HG03159 (cell line): ENCODE measurements at regions not wholly inside any gene's neighbourhood (a gene's known extent, or its start where the extent isn't known, plus 50 kb on each side); places are given as distances from the start of the nearest gene placed in this dataset.
"Not testable (repeated sequence)": the region's sequence is repeated elsewhere in the genome, so short reads cannot be mapped to it uniquely, and the experiment has no call there.

ENCODE experiments used
- ATAC-seq: cut with Tn5 transposase; IDR thresholded peaks from one replicate; pipeline ENCODE4 v1.9.1; 2021; ENCODE audit warnings: mild to moderate bottlenecking, moderate library complexity; ENCODE audit not compliant: unreplicated experiment

DNA sequence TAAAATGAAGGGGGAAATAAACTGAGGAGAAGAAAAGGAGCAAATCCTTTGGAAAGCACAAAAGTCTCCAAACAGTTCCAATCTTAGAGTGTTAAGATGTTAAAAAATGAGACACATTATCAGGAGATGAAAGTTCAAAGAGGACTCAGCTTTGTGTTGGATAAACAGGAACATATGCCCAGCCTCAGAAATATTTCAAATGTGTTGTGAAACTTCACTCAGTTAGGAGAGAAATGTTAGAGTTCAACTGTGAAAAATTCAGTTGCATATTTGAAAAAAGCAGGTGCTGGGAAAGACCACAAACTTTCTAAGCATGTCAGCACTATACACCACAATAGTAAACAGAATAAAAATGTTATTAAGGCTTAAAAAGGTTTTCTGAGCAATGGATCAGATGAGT lies 136.8 kb upstream of the PRKD1 start:
- ATAC-seq = no peak

DNA sequence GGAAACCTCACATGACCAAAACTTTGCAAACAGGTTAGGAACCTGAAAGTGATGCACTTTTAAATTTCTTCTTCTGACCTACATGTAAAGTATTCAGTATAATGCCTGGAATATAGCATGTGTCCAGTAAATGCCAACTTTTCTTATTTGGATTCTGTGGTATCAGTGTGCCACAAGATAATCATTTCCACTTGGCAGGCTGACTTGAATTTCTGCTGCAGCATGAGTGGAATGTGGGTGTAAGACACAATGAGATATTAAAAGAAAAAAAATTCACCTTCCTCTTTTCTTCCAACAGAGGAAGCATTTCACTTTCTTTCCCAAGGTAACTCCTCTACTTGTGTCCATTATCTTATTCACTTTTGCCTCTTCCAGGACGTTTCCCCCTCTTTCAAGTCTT lies 141.9 kb upstream of the PRKD1 start:
- ATAC-seq = no peak

DNA sequence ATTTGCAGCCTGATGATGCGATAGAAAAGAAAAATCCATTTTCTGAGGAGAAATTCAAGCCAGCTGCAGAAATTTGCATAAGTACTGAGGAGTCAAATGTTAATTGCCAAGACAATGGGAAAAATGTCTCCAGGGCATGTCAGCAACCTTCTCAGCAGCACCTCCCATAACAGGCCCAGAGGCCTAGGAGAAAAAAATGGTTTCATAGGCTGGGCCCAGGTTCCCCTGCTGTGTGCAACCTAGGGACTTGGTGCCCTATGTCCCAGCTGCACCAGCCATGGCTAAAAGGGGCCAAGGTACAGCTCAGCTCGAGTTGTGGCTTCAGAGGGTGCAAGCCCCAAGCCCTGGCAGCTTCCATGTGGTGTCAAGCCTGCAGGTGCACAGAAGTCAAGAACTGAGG lies 144.8 kb upstream of the PRKD1 start:
- ATAC-seq = not testable (repeated sequence)

- ATAC-seq = no peak
These were observed 150.3 kb upstream of the PRKD1 start for GRCh38 chr14:30077946-30078345.

GRCh38 chr14:30078811-30079402 lies 151.3 kb upstream of the PRKD1 start:
- ATAC-seq = no peak

DNA sequence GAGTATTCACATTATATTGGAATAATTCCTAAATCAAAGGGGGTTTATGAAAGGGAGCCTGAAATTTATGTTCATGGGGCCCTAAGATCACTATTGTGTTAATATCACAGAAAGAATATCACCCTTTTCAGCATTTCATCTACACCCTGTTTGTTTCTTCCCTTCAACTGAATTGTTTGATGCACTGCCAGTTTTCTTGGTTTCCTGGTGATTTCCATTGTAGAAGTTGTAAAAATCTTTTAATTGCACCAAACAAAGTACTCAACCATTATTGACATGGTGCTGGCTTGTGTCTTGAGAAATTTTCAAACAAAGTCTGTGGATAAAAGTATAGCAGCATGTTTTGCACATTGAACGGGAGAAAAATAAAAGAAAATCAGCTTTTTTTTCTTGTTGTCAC lies 154.8 kb upstream of the PRKD1 start:
- no peak for ATAC-seq

GRCh38 chr14:30084811-30085210 lies 157.2 kb upstream of the PRKD1 start:
- ATAC-seq = no peak

DNA sequence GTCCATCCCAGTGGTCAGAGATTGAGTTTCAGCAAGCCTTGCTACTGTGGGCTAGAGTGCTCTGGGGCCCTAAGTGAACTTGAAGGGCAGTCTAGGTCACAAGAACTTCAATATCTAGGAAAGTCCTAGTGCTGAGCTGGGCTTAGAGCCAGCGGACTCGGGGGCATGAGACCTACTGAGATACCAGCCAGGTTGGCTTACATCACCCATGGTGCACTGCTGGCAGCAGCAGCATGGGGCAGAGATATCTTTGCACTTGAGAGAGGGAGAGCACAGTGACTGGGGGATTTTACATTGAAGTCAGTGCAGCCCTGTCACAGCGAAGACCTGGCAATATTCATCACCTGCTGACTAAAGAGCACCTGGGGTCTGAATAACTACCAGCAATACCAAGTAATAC lies 158.3 kb upstream of the PRKD1 start:
- ATAC-seq = no peak

DNA sequence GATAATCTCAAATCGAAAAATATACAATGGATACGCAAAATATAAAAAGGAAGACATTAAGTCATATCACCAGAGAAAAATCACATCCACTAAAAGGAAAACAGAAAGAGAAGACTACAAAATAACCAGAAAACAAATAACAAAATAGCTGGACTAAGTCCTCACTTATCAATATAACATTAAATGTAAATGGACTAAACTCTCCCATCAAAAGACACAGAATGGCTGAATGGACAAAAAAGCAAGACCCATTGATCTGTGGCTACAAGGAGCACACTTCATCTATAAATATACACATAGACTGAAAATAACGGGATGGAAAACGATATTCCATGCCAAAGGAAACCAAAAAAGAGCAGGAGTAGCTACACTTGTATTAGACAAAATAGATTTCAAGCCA lies 161.0 kb upstream of the PRKD1 start:
- ATAC-seq = no peak

GRCh38 chr14:30108975-30109700 lies 181.5 kb upstream of the PRKD1 start:
- ATAC-seq = no peak

GRCh38 chr14:30114051-30114450 lies 186.4 kb upstream of the PRKD1 start:
- ATAC-seq = no peak

DNA sequence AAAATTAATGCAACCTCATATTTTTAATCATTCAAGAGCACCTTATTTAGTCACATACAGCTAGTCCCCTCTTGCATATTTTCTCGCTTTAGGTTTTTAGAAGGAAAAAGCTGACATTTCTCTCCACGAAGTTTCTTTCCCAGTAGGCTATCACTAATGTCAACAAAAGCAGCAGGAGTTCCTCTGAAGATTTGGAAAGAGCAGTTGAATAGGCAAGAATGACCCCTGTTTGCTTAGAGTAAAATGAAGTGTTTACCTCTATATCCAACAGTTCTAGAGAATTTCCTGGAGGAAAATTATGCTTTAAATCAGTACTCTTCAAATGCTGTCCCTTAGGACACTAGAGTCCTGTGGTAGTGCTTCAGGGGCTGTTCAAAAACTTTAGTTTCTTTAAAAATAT lies 188.1 kb upstream of the PRKD1 start:
- no peak for ATAC-seq

GRCh38 chr14:30118992-30119640 lies 191.5 kb upstream of the PRKD1 start:
- ATAC-seq = no peak

- ATAC-seq = no peak
These were observed 197.8 kb upstream of the PRKD1 start for GRCh38 chr14:30125322-30125979.

DNA sequence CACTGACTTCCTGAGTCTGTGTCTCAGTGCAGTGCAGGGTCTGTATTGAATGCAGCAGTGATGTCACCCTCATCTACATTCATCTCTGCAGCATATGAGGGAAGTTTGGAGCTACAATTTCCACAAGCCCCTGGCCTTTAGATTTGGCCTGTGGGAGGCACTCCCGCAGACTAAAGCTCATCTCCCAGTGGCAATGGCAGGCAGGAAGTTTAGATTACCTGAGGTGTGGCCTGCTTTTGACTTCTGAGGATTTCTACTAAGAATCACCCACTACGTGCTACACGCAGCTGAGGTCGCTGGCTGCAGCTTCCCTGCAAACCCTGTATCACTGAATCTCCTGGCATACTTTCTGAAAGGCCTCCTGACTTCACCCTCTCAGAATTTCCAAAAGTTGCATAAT lies 202.2 kb upstream of the PRKD1 start:
- ATAC-seq = no peak

- no peak for ATAC-seq
These were observed 204.0 kb upstream of the PRKD1 start for GRCh38 chr14:30131581-30132097.

DNA sequence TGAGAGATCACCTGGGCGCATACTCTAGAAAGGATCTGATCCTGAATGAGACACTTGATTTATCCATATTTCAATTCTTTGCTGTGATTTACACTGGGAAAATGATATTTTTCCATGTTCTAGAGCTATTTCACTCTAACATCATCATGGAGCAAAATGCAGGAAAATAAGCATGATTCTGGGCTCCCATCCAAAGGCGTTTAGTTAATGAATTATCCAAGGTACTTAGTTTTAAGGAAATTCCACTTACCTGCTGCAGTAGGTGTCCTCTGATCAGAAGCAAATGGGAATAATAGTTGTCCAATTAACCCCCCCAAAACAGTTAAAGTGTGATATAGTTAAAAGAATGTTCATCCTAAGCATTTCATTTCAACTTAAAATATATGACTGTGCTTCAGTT lies 204.5 kb upstream of the PRKD1 start:
- no peak for ATAC-seq

- ATAC-seq = no peak
These were observed 207.3 kb upstream of the PRKD1 start for GRCh38 chr14:30134936-30135335.

GRCh38 chr14:30138567-30138966 lies 210.9 kb upstream of the PRKD1 start:
- ATAC-seq = no peak

DNA sequence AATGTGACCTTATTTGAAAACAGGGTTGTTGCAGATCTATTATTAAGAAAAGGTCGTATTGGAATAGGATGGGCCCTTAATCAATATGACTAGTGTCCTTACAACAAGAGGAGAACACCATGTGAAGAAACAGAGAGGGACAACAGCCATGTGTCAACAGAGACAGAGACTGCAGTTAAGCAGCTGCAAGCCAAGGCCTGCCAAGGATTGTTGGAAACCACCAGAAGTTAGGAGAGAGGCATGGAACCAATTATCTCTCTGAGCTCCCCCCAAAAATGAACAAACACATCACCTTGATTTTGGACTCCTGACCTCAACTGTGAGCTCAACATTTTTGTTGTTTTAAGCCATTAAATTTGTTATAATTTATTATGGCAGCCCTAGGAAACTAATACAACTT lies 214.6 kb upstream of the PRKD1 start:
- no peak for ATAC-seq

GRCh38 chr14:30143627-30144026 lies 216.0 kb upstream of the PRKD1 start:
- ATAC-seq = no peak

DNA sequence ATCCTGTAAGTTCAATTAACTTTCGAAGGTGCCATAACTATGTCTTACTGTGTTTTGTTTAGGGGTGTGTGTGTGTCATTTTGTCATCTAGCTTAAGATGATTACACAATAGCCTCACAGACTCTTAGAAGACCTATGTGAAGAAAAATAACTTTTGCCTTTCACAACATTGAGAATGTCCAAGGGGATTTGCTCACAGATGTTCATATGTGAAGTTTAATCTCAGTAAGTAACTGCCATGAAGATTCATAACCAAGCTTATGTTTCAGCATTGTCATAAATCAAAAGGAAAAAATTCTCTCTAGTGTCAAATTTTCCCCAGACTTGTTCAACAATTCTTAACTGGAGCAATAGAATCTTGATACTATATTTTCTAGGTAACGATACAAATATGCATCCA lies 226.1 kb upstream of the PRKD1 start:
- no peak for ATAC-seq
